ENCODE measurements at regions not wholly inside any gene's neighbourhood (a gene's known extent, or its start where the extent isn't known, plus 50 kb on each side); places are given as distances from the start of the nearest gene placed in this dataset.

- no peak for TF ChIP-seq POLR2A (IDR thresholded peaks at IDR 0.05)
- TF ChIP-seq CTCF (IDR thresholded peaks at IDR 0.05): no peak
Measured at GRCh38 chr11:15569305-15570025, 454.7 kb downstream of the INSC start.
